Osteoblast (primary cell): ENCODE measurements at regions not wholly inside any gene's neighbourhood (a gene's known extent, or its start where the extent isn't known, plus 50 kb on each side); places are given as distances from the start of the nearest gene placed in this dataset.
"Not testable (repeated sequence)": the region's sequence is repeated elsewhere in the genome, so short reads cannot be mapped to it uniquely, and the experiment has no call there.

Experiments used
- DNase-seq: peaks from one replicate; pipeline ENCODE4 v3.0.0; 2011; ENCODE audit warnings: low spot score, mixed read lengths; ENCODE audit not compliant: insufficient read length; ENCODE audit errors: missing footprints
- H2AFZ ChIP-seq: 2 replicates; pipeline ENCODE4 v1.6.0; 2011; ENCODE audit warnings: mild to moderate bottlenecking, low read length
- H3K27ac ChIP-seq: 2 replicates; pipeline ENCODE4 v1.5.1; 2011; ENCODE audit warnings: mild to moderate bottlenecking, low read depth, low read length, moderate library complexity
- H3K27me3 ChIP-seq: 2 replicates; pipeline ENCODE4 v1.6.0; 2012; ENCODE audit warnings: mild to moderate bottlenecking, control low read depth, inconsistent platforms, low read length, moderate library complexity; ENCODE audit not compliant: insufficient read depth
- H3K36me3 ChIP-seq: 2 replicates; pipeline ENCODE4 v1.5.1; 2011; ENCODE audit warnings: mild to moderate bottlenecking, low read length, control low read depth, moderate library complexity; ENCODE audit not compliant: insufficient read depth
- H3K4me1 ChIP-seq: 2 replicates; pipeline ENCODE4 v1.5.1; 2011; ENCODE audit warnings: mild to moderate bottlenecking, low read length, control low read depth, moderate library complexity; ENCODE audit not compliant: insufficient read depth
- H3K4me2 ChIP-seq: 2 replicates; pipeline ENCODE4 v1.6.0; 2011; ENCODE audit warnings: mild to moderate bottlenecking, low read length; ENCODE audit not compliant: insufficient read depth
- H3K4me3 ChIP-seq: fragments of 200-600 bp; sonication (generic); 3 replicates; pipeline ENCODE4 v1.5.1; 2012; ENCODE audit warnings: mild to moderate bottlenecking, low read length, inconsistent platforms; ENCODE audit not compliant: insufficient read depth
- H3K79me2 ChIP-seq: 2 replicates; pipeline ENCODE4 v1.6.0; 2012; ENCODE audit warnings: mild to moderate bottlenecking, low read length, control low read depth, inconsistent platforms; ENCODE audit not compliant: insufficient read depth
- H3K9me3 ChIP-seq: 2 replicates; pipeline ENCODE4 v1.5.1; 2011; ENCODE audit warnings: low read depth, low read length, control low read depth
- H4K20me1 ChIP-seq: 2 replicates; pipeline ENCODE4 v1.6.0; 2012; ENCODE audit warnings: mild to moderate bottlenecking, low read length, control low read depth; ENCODE audit not compliant: insufficient read depth
- CTCF ChIP-seq: IDR thresholded peaks from 2 replicates; pipeline ENCODE4 v1.5.1; 2011; ENCODE audit warnings: mild to moderate bottlenecking, low read depth, low read length, moderate library complexity; ENCODE audit errors: extremely low read depth

GRCh38 chr5:62218860-62219259 lies 87.1 kb upstream of the KIF2A start:
- H3K27ac ChIP-seq = not testable (repeated sequence)

GRCh38 chr5:62221881-62222280 lies 84.1 kb upstream of the KIF2A start:
- not testable (repeated sequence) for H3K36me3 ChIP-seq, H3K9me3 ChIP-seq, H4K20me1 ChIP-seq, H3K4me1 ChIP-seq, H3K4me3 ChIP-seq, DNase-seq, H3K27me3 ChIP-seq, H3K27ac ChIP-seq, H3K79me2 ChIP-seq
- Histone ChIP-seq H2AFZ (peak overlapping the region; percentile 6), H3K4me2 (peak overlapping the region; percentile 19)

More at GRCh38 chr5:62218860-62219259, 87.1 kb upstream of the KIF2A start:
- not testable (repeated sequence) for H3K4me3 ChIP-seq, H3K79me2 ChIP-seq, DNase-seq, H3K9me3 ChIP-seq, H3K4me1 ChIP-seq, H3K27me3 ChIP-seq, H3K4me2 ChIP-seq, H4K20me1 ChIP-seq, H2AFZ ChIP-seq, H3K36me3 ChIP-seq

- not testable (repeated sequence) for H3K36me3 ChIP-seq, H3K27me3 ChIP-seq, H3K4me1 ChIP-seq, H3K9me3 ChIP-seq, H3K4me3 ChIP-seq, H3K79me2 ChIP-seq, H4K20me1 ChIP-seq, H3K27ac ChIP-seq, DNase-seq, H2AFZ ChIP-seq
- peak overlapping the region; percentile 19 for H3K4me2 ChIP-seq
These were observed 83.7 kb upstream of the KIF2A start for GRCh38 chr5:62222305-62222704.

GRCh38 chr5:62223312-62223670 lies 82.7 kb upstream of the KIF2A start:
- TF ChIP-seq CTCF = peak; percentile 34
- H3K4me1 ChIP-seq, H3K79me2 ChIP-seq, DNase-seq, H2AFZ ChIP-seq, H3K9me3 ChIP-seq, H3K4me3 ChIP-seq, H3K4me2 ChIP-seq, H4K20me1 ChIP-seq, H3K27me3 ChIP-seq, H3K27ac ChIP-seq, H3K36me3 ChIP-seq: not testable (repeated sequence)

- not testable (repeated sequence) for H3K36me3 ChIP-seq, H2AFZ ChIP-seq, H3K4me1 ChIP-seq, H3K27ac ChIP-seq, DNase-seq, H3K79me2 ChIP-seq, H3K4me2 ChIP-seq, H3K4me3 ChIP-seq, H3K27me3 ChIP-seq, H3K9me3 ChIP-seq, H4K20me1 ChIP-seq
These were observed 80.9 kb upstream of the KIF2A start for GRCh38 chr5:62224987-62225601.

GRCh38 chr5:62230876-62231388 lies 75.1 kb upstream of the KIF2A start:
- H3K4me1 ChIP-seq, H3K36me3 ChIP-seq: not testable (repeated sequence)

More at GRCh38 chr5:62230876-62231388, 75.1 kb upstream of the KIF2A start:
- H3K27me3 ChIP-seq, H2AFZ ChIP-seq, H4K20me1 ChIP-seq, H3K9me3 ChIP-seq, DNase-seq, H3K4me3 ChIP-seq, H3K79me2 ChIP-seq, H3K27ac ChIP-seq, H3K4me2 ChIP-seq: not testable (repeated sequence)
